ENCODE measurements at regions not wholly inside any gene's neighbourhood (a gene's known extent, or its start where the extent isn't known, plus 50 kb on each side); places are given as distances from the start of the nearest gene placed in this dataset.
"Not testable (repeated sequence)": the region's sequence is repeated elsewhere in the genome, so short reads cannot be mapped to it uniquely, and the experiment has no call there.

GRCh38 chr12:19623751-19624399 is 184.6 kb downstream of the AEBP2 start:
- no peaks in the 10 kb centered on the region for H3K79me2 ChIP-seq (ENCODE audit: control insufficient read depth, low read length)
- no peaks in the 10 kb centered on the region for H3K9me3 ChIP-seq (ENCODE audit: control insufficient read depth, insufficient read depth, low read length)
- H4K20me1 ChIP-seq (ENCODE audit: control insufficient read depth, insufficient read depth, low read depth, low read length): no peaks in the 10 kb centered on the region
- no peak overlapping the region for H3K27ac ChIP-seq (ENCODE audit: low read depth, low read length)
- no peak for TF ChIP-seq EZH2phosphoT487 (IDR thresholded peaks at IDR 0.05; ENCODE audit: borderline replicate concordance, low read length)
- TF ChIP-seq, protein P1, sequence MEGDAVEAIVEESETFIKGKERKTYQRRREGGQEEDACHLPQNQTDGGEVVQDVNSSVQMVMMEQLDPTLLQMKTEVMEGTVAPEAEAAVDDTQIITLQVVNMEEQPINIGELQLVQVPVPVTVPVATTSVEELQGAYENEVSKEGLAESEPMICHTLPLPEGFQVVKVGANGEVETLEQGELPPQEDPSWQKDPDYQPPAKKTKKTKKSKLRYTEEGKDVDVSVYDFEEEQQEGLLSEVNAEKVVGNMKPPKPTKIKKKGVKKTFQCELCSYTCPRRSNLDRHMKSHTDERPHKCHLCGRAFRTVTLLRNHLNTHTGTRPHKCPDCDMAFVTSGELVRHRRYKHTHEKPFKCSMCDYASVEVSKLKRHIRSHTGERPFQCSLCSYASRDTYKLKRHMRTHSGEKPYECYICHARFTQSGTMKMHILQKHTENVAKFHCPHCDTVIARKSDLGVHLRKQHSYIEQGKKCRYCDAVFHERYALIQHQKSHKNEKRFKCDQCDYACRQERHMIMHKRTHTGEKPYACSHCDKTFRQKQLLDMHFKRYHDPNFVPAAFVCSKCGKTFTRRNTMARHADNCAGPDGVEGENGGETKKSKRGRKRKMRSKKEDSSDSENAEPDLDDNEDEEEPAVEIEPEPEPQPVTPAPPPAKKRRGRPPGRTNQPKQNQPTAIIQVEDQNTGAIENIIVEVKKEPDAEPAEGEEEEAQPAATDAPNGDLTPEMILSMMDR (IDR thresholded peaks at IDR 0.05; ENCODE audit: low read depth, low read length, poor library complexity, severe bottlenecking): no peak
- H3K4me3 ChIP-seq (ENCODE audit: low read length): no peak overlapping the region
- no peaks in the 10 kb centered on the region for H3K27me3 ChIP-seq (ENCODE audit: control insufficient read depth, low read length)
- H3F3A ChIP-seq (ENCODE audit: control insufficient read depth, insufficient read depth): no peaks in the 10 kb centered on the region
- no peak overlapping the region for H3K4me2 ChIP-seq (ENCODE audit: low read length)
- no peaks in the 10 kb centered on the region for H3K4me1 ChIP-seq (ENCODE audit: control insufficient read depth, low read length)
- H3K36me3 ChIP-seq (ENCODE audit: control insufficient read depth, low read length): no peaks in the 10 kb centered on the region
- H3K9me2 ChIP-seq (replicated peaks; ENCODE audit: control insufficient read depth, low read length): no peaks in the 10 kb centered on the region

DNA sequence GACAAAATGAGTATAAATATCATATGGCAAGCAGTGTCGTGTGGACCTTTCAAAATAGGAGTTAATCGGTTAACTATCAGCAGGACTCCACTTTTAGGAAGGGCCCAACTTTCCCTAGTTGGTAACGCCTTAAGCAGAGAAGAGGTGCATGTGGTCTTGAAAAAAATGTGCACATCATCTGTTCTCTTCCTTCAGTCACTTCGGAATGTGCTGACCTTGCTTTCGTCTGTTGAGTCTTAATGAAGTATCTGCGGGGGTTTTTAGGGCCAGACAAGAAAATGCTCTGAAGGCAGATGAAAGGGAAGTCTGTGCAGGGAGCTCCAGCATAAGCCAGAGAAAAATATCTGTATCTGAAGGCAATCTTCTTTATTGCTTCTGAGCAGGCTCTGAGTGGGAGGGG is 185.2 kb downstream of the AEBP2 start:
- no peaks in the 10 kb centered on the region for H3K27me3 ChIP-seq (ENCODE audit: control insufficient read depth, low read length)
- TF ChIP-seq EZH2phosphoT487 (IDR thresholded peaks at IDR 0.05; ENCODE audit: borderline replicate concordance, low read length): no peak
- TF ChIP-seq, protein P1 (IDR thresholded peaks at IDR 0.05; ENCODE audit: low read depth, low read length, poor library complexity, severe bottlenecking): no peak
- no peaks in the 10 kb centered on the region for H3K36me3 ChIP-seq (ENCODE audit: control insufficient read depth, low read length)
- H3K79me2 ChIP-seq (ENCODE audit: control insufficient read depth, low read length): no peaks in the 10 kb centered on the region
- no peaks in the 10 kb centered on the region for H3F3A ChIP-seq (ENCODE audit: control insufficient read depth, insufficient read depth)
- H3K4me3 ChIP-seq (ENCODE audit: low read length): no peak overlapping the region
- no peaks in the 10 kb centered on the region for H3K4me1 ChIP-seq (ENCODE audit: control insufficient read depth, low read length)
- no peak overlapping the region for H3K27ac ChIP-seq (ENCODE audit: low read depth, low read length)
- no peaks in the 10 kb centered on the region for H3K9me2 ChIP-seq (replicated peaks; ENCODE audit: control insufficient read depth, low read length)
- H3K9me3 ChIP-seq (ENCODE audit: control insufficient read depth, insufficient read depth, low read length): no peaks in the 10 kb centered on the region
- H4K20me1 ChIP-seq (ENCODE audit: control insufficient read depth, insufficient read depth, low read depth, low read length): no peaks in the 10 kb centered on the region
- H3K4me2 ChIP-seq (ENCODE audit: low read length): no peak overlapping the region

DNA sequence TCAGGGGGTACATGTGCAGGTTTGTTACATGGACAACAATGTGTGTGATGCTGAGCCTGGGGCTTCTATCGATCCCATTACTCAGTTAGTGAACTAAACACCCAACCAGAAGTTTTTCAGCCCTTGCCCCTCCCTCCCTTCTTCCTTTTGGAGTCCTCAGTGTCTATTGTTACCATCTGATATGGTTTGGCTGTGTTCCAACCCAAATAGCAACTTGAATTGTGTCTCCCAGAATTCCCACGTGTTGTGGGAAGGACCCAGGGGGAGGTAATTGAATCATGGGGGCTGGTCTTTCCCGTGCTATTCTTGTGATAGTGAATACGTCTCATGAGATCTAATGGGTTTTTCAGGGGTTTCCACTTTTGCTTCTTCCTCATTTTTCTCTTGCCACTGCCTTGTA is 186.3 kb downstream of the AEBP2 start:
- not testable (repeated sequence) for H3F3A ChIP-seq (ENCODE audit: control insufficient read depth, insufficient read depth); H3K4me1 ChIP-seq (ENCODE audit: control insufficient read depth, low read length); H3K79me2 ChIP-seq (ENCODE audit: control insufficient read depth, low read length); H3K27me3 ChIP-seq (ENCODE audit: control insufficient read depth, low read length); H3K4me3 ChIP-seq (ENCODE audit: low read length); H3K27ac ChIP-seq (ENCODE audit: low read depth, low read length); H3K4me2 ChIP-seq (ENCODE audit: low read length); H3K9me2 ChIP-seq (replicated peaks; ENCODE audit: control insufficient read depth, low read length); H4K20me1 ChIP-seq (ENCODE audit: control insufficient read depth, insufficient read depth, low read depth, low read length); H3K9me3 ChIP-seq (ENCODE audit: control insufficient read depth, insufficient read depth, low read length); H3K36me3 ChIP-seq (ENCODE audit: control insufficient read depth, low read length)

DNA sequence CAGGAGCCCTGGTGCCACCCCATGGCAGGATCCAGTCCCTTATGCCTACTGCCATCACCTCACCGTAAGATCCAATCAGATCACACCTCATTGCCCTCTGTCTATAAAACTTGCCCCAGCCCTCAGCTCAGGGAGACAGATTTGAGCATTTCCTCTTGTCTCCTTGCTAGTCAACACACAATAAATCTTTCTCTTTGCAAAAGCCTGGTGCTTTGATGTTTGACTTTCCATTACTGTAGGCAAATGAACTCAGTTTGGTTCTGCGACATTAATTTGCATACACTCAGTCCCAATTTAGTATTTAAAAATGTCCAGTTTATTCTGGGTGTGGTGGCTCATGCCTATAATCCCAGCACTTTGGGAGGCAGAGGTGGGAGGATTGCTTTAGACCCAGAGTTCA is 188.4 kb downstream of the AEBP2 start:
- Histone ChIP-seq H3F3A (ENCODE audit: control insufficient read depth, insufficient read depth) (no peaks in the 10 kb centered on the region), H3K27ac (ENCODE audit: low read depth, low read length) (no peak overlapping the region), H3K9me2 (replicated peaks; ENCODE audit: control insufficient read depth, low read length) (no peaks in the 10 kb centered on the region), H3K27me3 (ENCODE audit: control insufficient read depth, low read length) (no peaks in the 10 kb centered on the region), H3K36me3 (ENCODE audit: control insufficient read depth, low read length) (no peaks in the 10 kb centered on the region), H3K79me2 (ENCODE audit: control insufficient read depth, low read length) (no peaks in the 10 kb centered on the region), H3K9me3 (ENCODE audit: control insufficient read depth, insufficient read depth, low read length) (no peaks in the 10 kb centered on the region), H3K4me2 (ENCODE audit: low read length) (no peak overlapping the region), H3K4me1 (ENCODE audit: control insufficient read depth, low read length) (no peaks in the 10 kb centered on the region), H3K4me3 (ENCODE audit: low read length) (no peak overlapping the region), H4K20me1 (ENCODE audit: control insufficient read depth, insufficient read depth, low read depth, low read length) (no peaks in the 10 kb centered on the region)
- TF ChIP-seq EZH2phosphoT487 (IDR thresholded peaks at IDR 0.05; ENCODE audit: borderline replicate concordance, low read length): no peak
- TF ChIP-seq, protein P1 (IDR thresholded peaks at IDR 0.05; ENCODE audit: low read depth, low read length, poor library complexity, severe bottlenecking): no peak
